HUES6 (cell line): ENCODE measurements at regions not wholly inside any gene's neighbourhood (a gene's known extent, or its start where the extent isn't known, plus 50 kb on each side); places are given as distances from the start of the nearest gene placed in this dataset.

Source experiments
- H3K27ac ChIP-seq: 2 replicates; pipeline ENCODE4 v1.7.0; 2013; ENCODE audit warnings: low read depth, mild to moderate bottlenecking, low read length, inconsistent platforms
- H3K27me3 ChIP-seq: 2 replicates; pipeline ENCODE4 v1.6.1; 2013; ENCODE audit warnings: low read length; ENCODE audit not compliant: control insufficient read depth, insufficient read depth
- H3K36me3 ChIP-seq: 2 replicates; pipeline ENCODE4 v1.6.1; 2013; ENCODE audit warnings: low read length; ENCODE audit not compliant: control insufficient read depth, insufficient read depth
- H3K4me1 ChIP-seq: 2 replicates; pipeline ENCODE4 v1.6.1; 2013; ENCODE audit warnings: low read length; ENCODE audit not compliant: control insufficient read depth, insufficient read depth
- H3K4me3 ChIP-seq: 2 replicates; pipeline ENCODE4 v1.5.1; 2013; ENCODE audit warnings: low read depth, low read length
- H3K9ac ChIP-seq: one replicate; pipeline ENCODE4 v1.6.1; 2013; ENCODE audit warnings: mild to moderate bottlenecking, low read length
- H3K9me3 ChIP-seq: 2 replicates; pipeline ENCODE4 v1.6.1; 2013; ENCODE audit warnings: low read depth, low read length; ENCODE audit not compliant: control insufficient read depth, insufficient read depth

- no peak overlapping the region for H3K4me3 ChIP-seq
- no peaks in the 10 kb centered on the region for H3K27me3 ChIP-seq
- H3K4me1 ChIP-seq = peaks cover 5% of the 10 kb centered on the region; the same call in 1 of the 2 replicates
- no peaks in the 10 kb centered on the region for H3K9me3 ChIP-seq
- H3K36me3 ChIP-seq = no peaks in the 10 kb centered on the region
- no peak overlapping the region for H3K27ac ChIP-seq
- H3K9ac ChIP-seq = no peak overlapping the region
Measured at GRCh38 chr6:27059621-27060425, 187.7 kb upstream of the PRSS16 start.

GRCh38 chr6:27061235-27061993 is 186.1 kb upstream of the PRSS16 start:
- Histone ChIP-seq H3K27ac (no peak overlapping the region), H3K4me3 (no peak overlapping the region), H3K4me1 (peaks cover 8% of the 10 kb centered on the region), H3K27me3 (no peaks in the 10 kb centered on the region), H3K9me3 (no peaks in the 10 kb centered on the region), H3K9ac (no peak overlapping the region), H3K36me3 (no peaks in the 10 kb centered on the region)

- Histone ChIP-seq H3K4me1 (peaks cover 17% of the 10 kb centered on the region), H3K36me3 (no peaks in the 10 kb centered on the region), H3K4me3 (no peak overlapping the region), H3K9me3 (no peaks in the 10 kb centered on the region), H3K9ac (no peak overlapping the region), H3K27ac (no peak overlapping the region), H3K27me3 (no peaks in the 10 kb centered on the region)
Measured at GRCh38 chr6:27062755-27063154, 184.7 kb upstream of the PRSS16 start.

- Histone ChIP-seq H3K36me3 (no peaks in the 10 kb centered on the region), H3K27ac (no peak overlapping the region), H3K4me1 (peaks cover 12% of the 10 kb centered on the region), H3K9me3 (no peaks in the 10 kb centered on the region), H3K27me3 (no peaks in the 10 kb centered on the region), H3K4me3 (no peak overlapping the region), H3K9ac (no peak overlapping the region)
Measured at GRCh38 chr6:27065183-27065582, 182.3 kb upstream of the PRSS16 start.

GRCh38 chr6:27066381-27066780 is 181.1 kb upstream of the PRSS16 start:
- Histone ChIP-seq H3K27me3 (no peaks in the 10 kb centered on the region), H3K4me3 (peak overlapping the region; percentile 28; the same call in 1 of the 2 replicates), H3K9me3 (no peaks in the 10 kb centered on the region), H3K4me1 (peaks cover 12% of the 10 kb centered on the region), H3K27ac (no peak overlapping the region), H3K9ac (no peak overlapping the region), H3K36me3 (no peaks in the 10 kb centered on the region)

GRCh38 chr6:27066802-27067201 is 180.7 kb upstream of the PRSS16 start:
- H3K4me3 ChIP-seq = peak overlapping the region; percentile 28; the same call in 1 of the 2 replicates

GRCh38 chr6:27073441-27073840 is 174.1 kb upstream of the PRSS16 start:
- Histone ChIP-seq H3K9ac (no peak overlapping the region), H3K4me1 (no peaks in the 10 kb centered on the region), H3K27me3 (no peaks in the 10 kb centered on the region), H3K9me3 (no peaks in the 10 kb centered on the region), H3K4me3 (no peak overlapping the region), H3K36me3 (no peaks in the 10 kb centered on the region), H3K27ac (no peak overlapping the region)

More at GRCh38 chr6:27066802-27067201, 180.7 kb upstream of the PRSS16 start:
- H3K9ac ChIP-seq = no peak overlapping the region
- no peaks in the 10 kb centered on the region for H3K9me3 ChIP-seq
- no peak overlapping the region for H3K27ac ChIP-seq
- no peaks in the 10 kb centered on the region for H3K27me3 ChIP-seq
- H3K36me3 ChIP-seq = no peaks in the 10 kb centered on the region
- peaks cover 12% of the 10 kb centered on the region for H3K4me1 ChIP-seq

GRCh38 chr6:27076116-27076515 is 171.4 kb upstream of the PRSS16 start:
- Histone ChIP-seq H3K27me3 (no peaks in the 10 kb centered on the region), H3K9me3 (no peaks in the 10 kb centered on the region), H3K36me3 (no peaks in the 10 kb centered on the region), H3K9ac (no peak overlapping the region), H3K4me3 (no peak overlapping the region), H3K27ac (no peak overlapping the region), H3K4me1 (no peaks in the 10 kb centered on the region)

GRCh38 chr6:27078734-27079357 is 168.7 kb upstream of the PRSS16 start:
- Histone ChIP-seq H3K9me3 (no peaks in the 10 kb centered on the region), H3K4me1 (no peaks in the 10 kb centered on the region), H3K36me3 (no peaks in the 10 kb centered on the region), H3K9ac (peak overlapping the region; percentile 34), H3K4me3 (peak overlapping the region; percentile 75), H3K27ac (no peak overlapping the region), H3K27me3 (no peaks in the 10 kb centered on the region; the same call in 1 of the 2 replicates)

GRCh38 chr6:27081188-27081587 is 166.3 kb upstream of the PRSS16 start:
- Histone ChIP-seq H3K9me3 (no peaks in the 10 kb centered on the region), H3K27ac (no peak overlapping the region), H3K36me3 (no peaks in the 10 kb centered on the region), H3K4me3 (no peak overlapping the region), H3K9ac (no peak overlapping the region), H3K4me1 (no peaks in the 10 kb centered on the region), H3K27me3 (no peaks in the 10 kb centered on the region; the same call in 1 of the 2 replicates)

GRCh38 chr6:27081931-27082330 is 165.6 kb upstream of the PRSS16 start:
- H3K27ac ChIP-seq = no peak overlapping the region
- H3K4me1 ChIP-seq = no peaks in the 10 kb centered on the region
- H3K36me3 ChIP-seq = no peaks in the 10 kb centered on the region
- H3K9ac ChIP-seq = no peak overlapping the region
- no peaks in the 10 kb centered on the region; the same call in 1 of the 2 replicates for H3K27me3 ChIP-seq
- H3K4me3 ChIP-seq = no peak overlapping the region
- no peaks in the 10 kb centered on the region for H3K9me3 ChIP-seq
